CD4-positive, alpha-beta T cell (primary cell): ENCODE measurements at regions not wholly inside any gene's neighbourhood (a gene's known extent, or its start where the extent isn't known, plus 50 kb on each side); places are given as distances from the start of the nearest gene placed in this dataset.

ENCODE experiments used
- ATAC-seq: fragments of 200-7000 bp; cut with Tn5 transposase; one replicate; pipeline ENCODE4 v1.10.0; 2022; ENCODE audit warnings: mild to moderate bottlenecking; ENCODE audit not compliant: poor library complexity
- CTCF ChIA-PET: fragments of 350-600 bp; sonication (Branson Sonifier 250); formaldehyde crosslinking; loops from one replicate; lab custom pipeline; 2021; ENCODE audit warnings: antibody characterized with exemption, inconsistent platforms; lab: Charles Lee
- POLR2A ChIA-PET: fragments of 350-600 bp; sonication (Branson Sonifier 250); formaldehyde crosslinking; loops from one replicate; lab custom pipeline; 2021; ENCODE audit warnings: antibody characterized with exemption, inconsistent platforms; lab: Charles Lee
- DNase-seq, 14 experiments: peaks; one replicate each; pipeline ENCODE4 v3.0.0-alpha.2; 2013 to 2020; ENCODE audit warnings: mixed read lengths in 2 of 14
- H3K27ac ChIP-seq, 2 donors: one replicate each; pipeline versions ENCODE4 v1.5.1 to v1.7.0; 2013; ENCODE audit warnings: low read length in 2 of 2, low read depth in 1 of 2, mild to moderate bottlenecking in 1 of 2
- H3K27me3 ChIP-seq, 2 experiments: 1 replicate in 1 of 2; 2 replicates in 1 of 2; pipeline versions ENCODE4 v1.6.1 to v1.7.0; 2013; ENCODE audit warnings: low read length in 2 of 2, control low read depth in 1 of 2, mild to moderate bottlenecking in 1 of 2, moderate library complexity in 1 of 2; ENCODE audit not compliant: insufficient read depth in 2 of 2, control insufficient read depth in 1 of 2
- H3K36me3 ChIP-seq: one replicate; pipeline ENCODE4 v1.6.1; 2013; ENCODE audit warnings: low read length, control low read depth; ENCODE audit not compliant: insufficient read depth
- H3K4me1 ChIP-seq: one replicate; pipeline ENCODE4 v1.6.1; 2013; ENCODE audit warnings: low read length, control low read depth; ENCODE audit not compliant: insufficient read depth
- H3K4me3 ChIP-seq: one replicate; pipeline ENCODE4 v1.5.1; 2013; ENCODE audit warnings: mild to moderate bottlenecking, low read length, moderate library complexity
- H3K9me3 ChIP-seq, 2 experiments: 1 replicate in 1 of 2; 2 replicates in 1 of 2; pipeline versions ENCODE4 v1.6.1 to v1.7.0; 2013; ENCODE audit warnings: low read length in 2 of 2, mild to moderate bottlenecking in 2 of 2, control low read depth in 1 of 2, moderate library complexity in 1 of 2; ENCODE audit not compliant: control insufficient read depth in 1 of 2, insufficient read depth in 1 of 2
- H3K27ac Mint-ChIP-seq: one replicate; pipeline ENCODE4 v1.8.0; 2020; ENCODE audit warnings: mixed read lengths
- H3K27me3 Mint-ChIP-seq: one replicate; pipeline ENCODE4 v1.8.0; 2021; ENCODE audit warnings: mixed read lengths
- H3K36me3 Mint-ChIP-seq: one replicate; pipeline ENCODE4 v1.8.0; 2021; ENCODE audit warnings: low read depth, mixed read lengths
- H3K4me1 Mint-ChIP-seq: one replicate; pipeline ENCODE4 v1.8.0; 2021; ENCODE audit warnings: low read depth, mixed read lengths
- H3K4me3 Mint-ChIP-seq: one replicate; pipeline ENCODE4 v1.8.0; 2020; ENCODE audit warnings: mild to moderate bottlenecking, mixed read lengths
- H3K9me3 Mint-ChIP-seq: one replicate; pipeline ENCODE4 v1.8.0; 2020; ENCODE audit warnings: mixed read lengths
- intact Hi-C, 2 experiments: fragments of 100-400 bp; cut with DNase I in 1 of 2; cut with micrococcal nuclease in 1 of 2; formaldehyde crosslinking; loops; one replicate each; pipeline versions ENCODE4 v1.15.1 to v1.9.0; 2023 to 2025; cut with DNase I, micrococcal nuclease
- TF ChIP-seq, protein P1 (sequence below): fragments of 200-600 bp; IDR thresholded peaks from one replicate; pipeline ENCODE4 v1.8.0; 2022; ENCODE audit warnings: antibody characterized with exemption, mild to moderate bottlenecking

DNA sequence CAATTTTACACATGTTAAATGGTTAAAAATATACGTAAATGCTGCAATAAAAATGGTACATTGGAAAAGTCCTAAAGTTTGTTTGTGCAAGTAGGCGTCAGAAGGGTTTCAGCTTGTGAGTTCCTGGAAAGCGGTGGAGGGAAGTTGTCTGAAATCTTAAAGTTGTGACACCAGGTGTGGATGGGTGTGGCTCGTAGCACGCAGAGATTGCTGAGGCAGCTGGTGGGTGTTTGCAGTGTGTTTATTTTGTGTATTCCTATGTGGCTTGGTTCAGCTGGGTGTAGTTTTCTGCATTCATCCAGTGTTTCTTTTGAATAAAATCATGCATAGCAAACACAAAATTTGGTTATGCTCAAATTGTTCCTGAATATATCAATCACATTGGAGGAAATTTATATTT is 136.8 kb upstream of the TBX3 start:
- intact Hi-C loops = no loop called here
- TF ChIP-seq, protein P1, sequence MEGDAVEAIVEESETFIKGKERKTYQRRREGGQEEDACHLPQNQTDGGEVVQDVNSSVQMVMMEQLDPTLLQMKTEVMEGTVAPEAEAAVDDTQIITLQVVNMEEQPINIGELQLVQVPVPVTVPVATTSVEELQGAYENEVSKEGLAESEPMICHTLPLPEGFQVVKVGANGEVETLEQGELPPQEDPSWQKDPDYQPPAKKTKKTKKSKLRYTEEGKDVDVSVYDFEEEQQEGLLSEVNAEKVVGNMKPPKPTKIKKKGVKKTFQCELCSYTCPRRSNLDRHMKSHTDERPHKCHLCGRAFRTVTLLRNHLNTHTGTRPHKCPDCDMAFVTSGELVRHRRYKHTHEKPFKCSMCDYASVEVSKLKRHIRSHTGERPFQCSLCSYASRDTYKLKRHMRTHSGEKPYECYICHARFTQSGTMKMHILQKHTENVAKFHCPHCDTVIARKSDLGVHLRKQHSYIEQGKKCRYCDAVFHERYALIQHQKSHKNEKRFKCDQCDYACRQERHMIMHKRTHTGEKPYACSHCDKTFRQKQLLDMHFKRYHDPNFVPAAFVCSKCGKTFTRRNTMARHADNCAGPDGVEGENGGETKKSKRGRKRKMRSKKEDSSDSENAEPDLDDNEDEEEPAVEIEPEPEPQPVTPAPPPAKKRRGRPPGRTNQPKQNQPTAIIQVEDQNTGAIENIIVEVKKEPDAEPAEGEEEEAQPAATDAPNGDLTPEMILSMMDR = no peak
- peaks cover 0 to 20% of the 10 kb centered on the region in 2 experiments for H3K9me3 ChIP-seq
- H3K9me3 Mint-ChIP-seq = peaks cover 4% of the 10 kb centered on the region
- H3K27ac Mint-ChIP-seq = no peak overlapping the region
- no peaks in the 10 kb centered on the region for H3K36me3 Mint-ChIP-seq
- ChIA-PET POLR2A (no interaction called here), CTCF (no interaction called here)
- no peaks in the 10 kb centered on the region for H3K27me3 ChIP-seq
- no peaks in the 10 kb centered on the region for H3K4me1 Mint-ChIP-seq
- H3K27me3 Mint-ChIP-seq = no peaks in the 10 kb centered on the region
- H3K4me3 Mint-ChIP-seq = no peak overlapping the region
- H3K4me3 ChIP-seq = no peak overlapping the region
- no peak overlapping the region for H3K27ac ChIP-seq
- no peaks in the 10 kb centered on the region for H3K4me1 ChIP-seq
- DNase-seq (no peak), ATAC-seq (no peak)
- H3K36me3 ChIP-seq = no peaks in the 10 kb centered on the region

DNA sequence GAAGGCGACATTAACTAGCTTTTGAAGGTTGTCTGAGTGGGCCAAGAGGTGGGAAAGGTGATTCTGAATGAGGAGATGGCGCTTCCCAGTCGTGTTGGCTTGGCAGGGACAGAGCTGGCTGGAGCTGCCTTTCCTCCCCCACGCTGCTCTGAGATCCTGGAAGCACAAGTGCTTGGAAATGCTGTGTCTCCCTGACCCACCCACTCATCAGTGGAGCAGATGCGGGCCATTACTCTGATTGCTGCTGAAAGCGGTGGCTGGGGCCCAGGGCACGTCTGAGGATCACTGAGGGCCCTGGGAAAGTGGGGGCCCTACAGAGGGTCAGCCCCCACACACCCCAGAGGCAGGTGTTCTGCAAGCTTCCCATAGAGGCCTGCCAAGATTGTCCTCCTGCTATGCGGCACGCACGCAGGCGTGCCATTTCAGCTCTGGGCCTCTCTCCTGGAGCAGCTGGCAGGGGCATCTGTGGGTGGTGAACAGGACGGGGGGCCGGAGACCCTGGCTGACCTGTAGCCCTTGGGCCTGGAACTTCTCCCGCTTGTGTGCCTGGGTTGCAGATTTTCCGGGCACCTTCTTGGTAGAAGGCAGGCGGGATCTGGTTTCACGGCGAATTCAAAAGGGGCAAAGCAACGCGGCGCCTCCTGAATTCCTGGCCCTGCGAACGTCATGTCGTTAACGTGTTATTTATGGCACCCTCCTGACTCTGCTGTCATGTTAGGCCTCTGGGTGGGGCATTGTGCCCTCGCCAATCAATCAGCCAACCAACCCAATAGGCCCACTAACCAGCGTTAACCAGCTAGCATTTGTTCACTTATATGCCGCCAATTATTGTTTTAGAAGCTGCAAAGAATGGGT is 133.8 kb upstream of the TBX3 start:
- intact Hi-C loops = no loop called here
- Histone ChIP-seq H3K4me3 (no peak overlapping the region), H3K36me3 (no peaks in the 10 kb centered on the region), H3K27ac (no peak overlapping the region), H3K27me3 (no peaks in the 10 kb centered on the region), H3K9me3 (peaks cover 0 to 20% of the 10 kb centered on the region in 2 experiments), H3K4me1 (no peaks in the 10 kb centered on the region)
- TF ChIP-seq, protein P1 = no peak
- Mint-ChIP-seq H3K4me1 (no peaks in the 10 kb centered on the region), H3K4me3 (no peak overlapping the region), H3K27me3 (peaks cover 7% of the 10 kb centered on the region), H3K36me3 (no peaks in the 10 kb centered on the region), H3K9me3 (peaks cover 2% of the 10 kb centered on the region), H3K27ac (no peak overlapping the region)
- POLR2A ChIA-PET = no interaction called here
- ATAC-seq = no peak
- DNase-seq = no peak
- CTCF ChIA-PET = no interaction called here

DNA sequence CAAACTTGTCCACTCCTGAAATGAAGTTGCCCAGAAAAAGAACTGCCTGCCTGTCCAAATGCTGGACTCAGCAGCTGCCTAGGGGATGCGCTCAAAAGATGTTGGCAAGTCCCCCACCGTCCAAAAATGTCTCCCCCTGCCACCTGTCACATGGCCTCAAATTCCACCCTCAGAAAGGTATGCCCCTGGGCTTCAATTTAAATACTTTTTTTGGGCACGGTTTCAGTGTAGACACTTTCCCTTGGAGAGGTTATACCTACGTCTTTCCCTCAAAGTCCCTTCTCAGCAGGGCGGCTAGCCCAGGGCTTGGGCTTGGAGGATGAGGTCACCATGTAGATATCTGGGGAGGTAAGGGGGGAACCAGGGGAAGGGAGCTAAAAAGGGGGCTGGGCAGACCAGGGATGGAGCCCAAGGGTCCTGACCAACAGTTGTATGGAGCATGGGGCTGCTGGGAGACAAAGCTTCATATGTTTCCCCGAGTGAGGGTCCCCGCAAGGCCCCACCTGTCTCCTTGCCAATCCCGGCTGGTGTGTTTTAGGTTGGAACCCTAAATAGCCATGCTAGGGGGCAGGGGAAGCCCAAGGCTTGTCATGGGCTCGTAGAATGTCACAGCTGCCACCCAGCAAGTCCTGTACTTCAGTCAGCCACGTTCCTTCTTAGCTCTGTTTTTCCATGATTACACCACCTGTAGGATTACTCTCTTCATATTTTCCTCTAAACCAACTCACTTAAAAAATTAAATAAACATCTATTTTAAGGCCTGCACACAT is 131.2 kb upstream of the TBX3 start:
- Histone ChIP-seq H3K9me3 (peaks cover 0 to 20% of the 10 kb centered on the region in 2 experiments), H3K27me3 (no peaks in the 10 kb centered on the region), H3K36me3 (no peaks in the 10 kb centered on the region), H3K4me1 (no peaks in the 10 kb centered on the region), H3K27ac (no peak overlapping the region), H3K4me3 (no peak overlapping the region)
- Mint-ChIP-seq H3K27me3 (peaks cover 9% of the 10 kb centered on the region), H3K4me3 (no peak overlapping the region), H3K27ac (no peak overlapping the region), H3K4me1 (no peaks in the 10 kb centered on the region), H3K9me3 (peaks cover 2% of the 10 kb centered on the region), H3K36me3 (no peaks in the 10 kb centered on the region)
- ATAC-seq = no peak
- no peak for DNase-seq
- ChIA-PET POLR2A (no interaction called here), CTCF (no interaction called here)
- intact Hi-C loops = no loop called here
- TF ChIP-seq, protein P1 = no peak
